Tibial nerve (tissue), 4 donors: ENCODE measurements at regions not wholly inside any gene's neighbourhood (a gene's known extent, or its start where the extent isn't known, plus 50 kb on each side); places are given as distances from the start of the nearest gene placed in this dataset.
"Not testable (repeated sequence)": the region's sequence is repeated elsewhere in the genome, so short reads cannot be mapped to it uniquely, and the experiment has no call there.

Experiments used
- DNase-seq, 2 donors: peaks; one replicate each; pipeline ENCODE4 v3.0.0-alpha.2; 2019; ENCODE audit warnings: low spot score in 2 of 2
- H3K27ac ChIP-seq, 4 donors: fragments of 200-600 bp; sonication (generic) in 3 of 4; one replicate each; pipeline ENCODE4 v1.5.1; 2017 to 2019; ENCODE audit warnings: mild to moderate bottlenecking in 1 of 4
- H3K27me3 ChIP-seq, 2 donors: fragments of 200-600 bp; sonication (generic) in 1 of 2; one replicate each; pipeline versions ENCODE4 v1.5.1 to v1.6.0; 2017 to 2019
- H3K36me3 ChIP-seq, 3 donors: fragments of 200-600 bp; sonication (generic); one replicate each; pipeline ENCODE4 v1.5.1; 2018 to 2019
- H3K4me1 ChIP-seq, 4 donors: fragments of 200-600 bp; sonication (generic) in 3 of 4; one replicate each; pipeline ENCODE4 v1.5.1; 2017 to 2019
- H3K4me3 ChIP-seq, 4 donors: fragments of 200-600 bp; sonication (generic) in 3 of 4; one replicate each; pipeline ENCODE4 v1.5.1; 2017 to 2019; ENCODE audit warnings: mild to moderate bottlenecking in 1 of 4, moderate library complexity in 1 of 4
- H3K9me3 ChIP-seq, 4 donors: fragments of 200-600 bp; sonication (generic) in 3 of 4; one replicate each; pipeline ENCODE4 v1.5.1; 2017 to 2019
- EP300 ChIP-seq, 2 donors: sonication (generic); formaldehyde crosslinking; IDR thresholded peaks; one replicate each; pipeline ENCODE4 v1.6.1; 2017; ENCODE audit warnings: antibody characterized with exemption in 2 of 2, mild to moderate bottlenecking in 1 of 2
- POLR2A ChIP-seq, 2 donors: fragments of 450-650 bp; IDR thresholded peaks; one replicate each; pipeline ENCODE4 v1.6.1; 2017; ENCODE audit warnings: antibody characterized with exemption in 2 of 2, mild to moderate bottlenecking in 2 of 2, moderate library complexity in 2 of 2
- WGBS, 2 donors: methylation state at CpG; one replicate each; pipeline ENCODE4 v1.1.5; 2018; 5-methylcytosine and 5-hydroxymethylcytosine counted together
- TF ChIP-seq, protein P1 (sequence below), 5 experiments: fragments of 200-600 bp in 3 of 5; fragments of 450-650 bp in 2 of 5; sonication (generic) in 3 of 5; IDR thresholded peaks; one replicate each; pipeline ENCODE4 v1.5.1; 2016 to 2019; ENCODE audit warnings: antibody characterized with exemption in 5 of 5, mild to moderate bottlenecking in 3 of 5, moderate library complexity in 2 of 5

DNA sequence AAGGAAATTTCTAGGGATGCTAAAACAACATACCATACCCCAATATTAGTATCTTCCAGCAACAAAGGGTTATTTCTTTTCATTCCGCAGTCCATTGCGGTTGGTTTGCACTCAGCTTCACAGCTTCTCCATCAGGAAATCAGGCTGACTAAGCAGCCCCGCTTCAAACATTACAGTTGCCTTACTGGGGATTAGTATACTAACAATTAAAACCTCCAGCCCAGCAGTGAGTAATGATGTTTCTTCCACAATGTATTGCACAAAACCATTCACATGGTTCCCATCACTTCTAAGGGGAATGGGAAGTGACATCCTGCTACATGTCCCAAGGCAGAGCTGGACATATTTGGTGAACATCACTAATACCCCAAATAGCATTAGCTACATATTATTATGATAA is 1384.9 kb downstream of the CDH8 start:
- TF ChIP-seq EP300 (IDR thresholded peaks at IDR 0.05) (no peak), POLR2A (IDR thresholded peaks at IDR 0.05) (no peak)
- TF ChIP-seq, protein P1, sequence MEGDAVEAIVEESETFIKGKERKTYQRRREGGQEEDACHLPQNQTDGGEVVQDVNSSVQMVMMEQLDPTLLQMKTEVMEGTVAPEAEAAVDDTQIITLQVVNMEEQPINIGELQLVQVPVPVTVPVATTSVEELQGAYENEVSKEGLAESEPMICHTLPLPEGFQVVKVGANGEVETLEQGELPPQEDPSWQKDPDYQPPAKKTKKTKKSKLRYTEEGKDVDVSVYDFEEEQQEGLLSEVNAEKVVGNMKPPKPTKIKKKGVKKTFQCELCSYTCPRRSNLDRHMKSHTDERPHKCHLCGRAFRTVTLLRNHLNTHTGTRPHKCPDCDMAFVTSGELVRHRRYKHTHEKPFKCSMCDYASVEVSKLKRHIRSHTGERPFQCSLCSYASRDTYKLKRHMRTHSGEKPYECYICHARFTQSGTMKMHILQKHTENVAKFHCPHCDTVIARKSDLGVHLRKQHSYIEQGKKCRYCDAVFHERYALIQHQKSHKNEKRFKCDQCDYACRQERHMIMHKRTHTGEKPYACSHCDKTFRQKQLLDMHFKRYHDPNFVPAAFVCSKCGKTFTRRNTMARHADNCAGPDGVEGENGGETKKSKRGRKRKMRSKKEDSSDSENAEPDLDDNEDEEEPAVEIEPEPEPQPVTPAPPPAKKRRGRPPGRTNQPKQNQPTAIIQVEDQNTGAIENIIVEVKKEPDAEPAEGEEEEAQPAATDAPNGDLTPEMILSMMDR (IDR thresholded peaks at IDR 0.05): no peak

DNA sequence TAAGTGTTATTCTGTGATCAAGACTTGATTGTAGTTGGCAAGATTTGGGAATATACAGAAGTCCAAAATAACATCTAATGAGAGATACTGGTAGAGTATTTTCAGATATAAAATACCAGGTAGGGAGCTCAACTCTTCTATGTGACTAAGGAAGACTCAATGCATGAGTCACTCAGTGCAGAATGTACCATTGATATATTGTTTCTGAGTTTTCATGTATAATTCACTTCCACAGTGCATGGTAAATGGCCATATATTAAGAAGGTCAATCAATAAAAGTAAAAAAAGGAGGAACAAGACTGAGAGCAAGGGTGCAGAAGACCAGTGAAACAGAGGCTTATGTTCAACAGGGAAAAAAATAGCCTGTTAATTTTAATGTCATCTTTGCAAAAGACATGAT is 1387.9 kb downstream of the CDH8 start:
- no peak for DNase-seq
- Histone ChIP-seq H3K4me3 (no peak overlapping the region), H3K27ac (no peak overlapping the region), H3K9me3 (no peaks in the 10 kb centered on the region), H3K27me3 (no peaks in the 10 kb centered on the region), H3K4me1 (no peaks in the 10 kb centered on the region), H3K36me3 (no peaks in the 10 kb centered on the region)
- no peak for TF ChIP-seq EP300 (IDR thresholded peaks at IDR 0.05)
- TF ChIP-seq, protein P1 (IDR thresholded peaks at IDR 0.05): no peak
- no peak for TF ChIP-seq POLR2A (IDR thresholded peaks at IDR 0.05)

More for the DNA sequence above, 1384.9 kb downstream of the CDH8 start:
- H3K4me3 ChIP-seq: no peak overlapping the region
- H3K36me3 ChIP-seq: no peaks in the 10 kb centered on the region
- DNase-seq: no peak
- WGBS, 2 donors: 87 to 90% methylated on average over 3 of the region's 3 CpGs
- H3K27me3 ChIP-seq: no peaks in the 10 kb centered on the region
- H3K27ac ChIP-seq: no peak overlapping the region
- H3K9me3 ChIP-seq: no peaks in the 10 kb centered on the region
- H3K4me1 ChIP-seq: no peaks in the 10 kb centered on the region

DNA sequence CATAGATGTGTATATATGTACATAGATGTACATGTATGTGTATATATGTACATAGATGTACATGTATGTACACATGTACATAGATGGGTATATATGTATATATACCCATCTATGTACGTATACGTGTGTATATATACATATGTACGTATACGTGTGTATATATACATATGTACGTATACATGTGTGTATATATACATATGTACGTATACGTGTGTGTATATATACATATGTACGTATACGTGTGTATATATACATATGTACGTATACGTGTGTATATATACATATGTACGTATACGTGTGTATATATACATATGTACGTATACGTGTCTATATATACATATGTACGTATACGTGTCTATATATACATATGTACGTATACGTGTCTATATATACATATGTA is 1388.8 kb downstream of the CDH8 start:
- 93% methylated on average over 19 of the region's 19 CpGs for whole genome bisulfite sequencing, 2 donors
- not testable (repeated sequence) for H3K36me3 ChIP-seq, H3K4me1 ChIP-seq, H3K27me3 ChIP-seq, H3K4me3 ChIP-seq, DNase-seq, H3K9me3 ChIP-seq, H3K27ac ChIP-seq

DNA sequence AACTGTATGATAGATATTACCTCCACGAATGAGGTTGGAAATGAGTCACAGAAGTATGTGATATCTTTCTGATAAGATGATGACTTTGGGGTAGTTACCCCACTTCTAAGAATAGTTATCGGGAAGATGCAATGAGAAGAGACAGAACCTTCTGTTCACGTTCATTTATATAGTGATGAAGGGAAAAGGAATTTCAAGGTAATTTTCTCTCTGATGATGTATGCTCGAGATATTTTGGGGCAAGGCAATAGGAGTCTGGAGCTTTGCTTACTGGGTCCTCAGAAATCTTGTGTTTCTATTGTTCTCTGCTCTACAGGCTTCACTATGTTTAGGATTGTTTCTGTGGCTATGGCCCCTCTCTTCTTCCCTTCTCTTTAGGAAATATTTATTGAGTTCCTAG is 1389.6 kb downstream of the CDH8 start:
- Histone ChIP-seq H3K4me3 (no peak overlapping the region), H3K4me1 (no peaks in the 10 kb centered on the region), H3K36me3 (no peaks in the 10 kb centered on the region), H3K9me3 (no peaks in the 10 kb centered on the region), H3K27me3 (no peaks in the 10 kb centered on the region), H3K27ac (no peak overlapping the region)
- TF ChIP-seq EP300 (IDR thresholded peaks at IDR 0.05) (no peak), POLR2A (IDR thresholded peaks at IDR 0.05) (no peak)
- TF ChIP-seq, protein P1 (IDR thresholded peaks at IDR 0.05): no peak
- no peak for DNase-seq
- WGBS, 2 donors: 93 to 96% methylated on average over 4 of the region's 4 CpGs

DNA sequence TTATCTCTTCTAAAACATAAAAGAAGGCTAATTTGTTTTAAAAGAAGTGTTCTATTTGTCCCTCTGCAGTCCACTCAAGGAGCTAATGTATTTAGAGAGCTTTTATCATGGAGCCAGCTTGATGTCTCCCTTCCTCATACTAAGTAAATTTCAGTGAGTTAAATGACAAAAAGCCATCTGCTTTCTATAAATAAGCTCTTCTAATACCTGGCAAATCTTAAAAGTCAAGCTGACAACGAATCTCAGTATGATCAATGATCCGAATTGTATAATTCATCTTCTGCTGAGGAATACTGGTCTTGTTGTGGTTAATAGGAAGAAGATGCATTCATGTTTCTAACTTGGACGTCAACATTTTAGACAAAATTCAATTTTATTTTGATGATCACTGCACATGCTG is 1390.7 kb downstream of the CDH8 start:
- no peaks in the 10 kb centered on the region for H3K27me3 ChIP-seq
- WGBS, 2 donors: 86 to 87% methylated on average over 3 of the region's 3 CpGs
- no peaks in the 10 kb centered on the region for H3K36me3 ChIP-seq
- TF ChIP-seq, protein P1 (IDR thresholded peaks at IDR 0.05): no peak
- no peak for TF ChIP-seq EP300 (IDR thresholded peaks at IDR 0.05)
- TF ChIP-seq POLR2A (IDR thresholded peaks at IDR 0.05): no peak
- no peak overlapping the region for H3K27ac ChIP-seq
- H3K4me1 ChIP-seq: no peaks in the 10 kb centered on the region
- DNase-seq: no peak
- H3K4me3 ChIP-seq: no peak overlapping the region
- H3K9me3 ChIP-seq: no peaks in the 10 kb centered on the region

DNA sequence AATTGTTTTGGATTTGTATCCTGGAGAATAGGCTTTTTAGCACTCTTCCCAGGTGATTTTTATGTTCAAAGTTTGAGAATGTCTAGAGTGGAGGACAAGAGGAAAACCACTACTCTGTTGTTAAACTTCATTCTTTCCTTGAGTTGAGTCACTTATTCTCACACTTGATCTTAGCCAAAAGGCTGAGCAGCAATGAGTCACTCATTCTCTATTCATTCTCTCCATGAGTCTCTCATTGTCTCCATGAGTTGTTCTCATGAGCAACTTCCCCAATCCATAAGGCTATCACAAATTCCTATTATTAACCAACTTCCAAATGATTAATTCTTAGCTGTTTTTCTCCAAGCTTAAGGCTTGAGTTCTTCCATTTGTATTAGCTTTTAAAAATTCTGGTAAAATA is 1393.3 kb downstream of the CDH8 start:
- TF ChIP-seq POLR2A (IDR thresholded peaks at IDR 0.05): no peak
- DNase-seq: no peak
- no peaks in the 10 kb centered on the region for H3K4me1 ChIP-seq
- H3K27me3 ChIP-seq: no peaks in the 10 kb centered on the region
- H3K9me3 ChIP-seq: no peaks in the 10 kb centered on the region
- H3K27ac ChIP-seq: no peak overlapping the region
- H3K4me3 ChIP-seq: no peak overlapping the region
- H3K36me3 ChIP-seq: no peaks in the 10 kb centered on the region
